AG10803 (cell line): ENCODE measurements at regions not wholly inside any gene's neighbourhood (a gene's known extent, or its start where the extent isn't known, plus 50 kb on each side); places are given as distances from the start of the nearest gene placed in this dataset.

ENCODE experiments used
- DNase-seq: peaks from one replicate; pipeline ENCODE4 v3.0.0; 2010; ENCODE audit warnings: low read depth
- H3K4me3 ChIP-seq: 2 replicates; pipeline ENCODE4 v1.5.1; 2011; ENCODE audit warnings: mild to moderate bottlenecking, low read length, control low read depth
- TF ChIP-seq, protein P1 (sequence below): conservative IDR thresholded peaks from 2 replicates; pipeline ENCODE4 v1.5.1; 2011; ENCODE audit warnings: mild to moderate bottlenecking, low read length, control low read depth, inconsistent platforms

GRCh38 chr4:11178433-11178832 lies 250.3 kb downstream of the HS3ST1 start:
- TF ChIP-seq, protein P1, sequence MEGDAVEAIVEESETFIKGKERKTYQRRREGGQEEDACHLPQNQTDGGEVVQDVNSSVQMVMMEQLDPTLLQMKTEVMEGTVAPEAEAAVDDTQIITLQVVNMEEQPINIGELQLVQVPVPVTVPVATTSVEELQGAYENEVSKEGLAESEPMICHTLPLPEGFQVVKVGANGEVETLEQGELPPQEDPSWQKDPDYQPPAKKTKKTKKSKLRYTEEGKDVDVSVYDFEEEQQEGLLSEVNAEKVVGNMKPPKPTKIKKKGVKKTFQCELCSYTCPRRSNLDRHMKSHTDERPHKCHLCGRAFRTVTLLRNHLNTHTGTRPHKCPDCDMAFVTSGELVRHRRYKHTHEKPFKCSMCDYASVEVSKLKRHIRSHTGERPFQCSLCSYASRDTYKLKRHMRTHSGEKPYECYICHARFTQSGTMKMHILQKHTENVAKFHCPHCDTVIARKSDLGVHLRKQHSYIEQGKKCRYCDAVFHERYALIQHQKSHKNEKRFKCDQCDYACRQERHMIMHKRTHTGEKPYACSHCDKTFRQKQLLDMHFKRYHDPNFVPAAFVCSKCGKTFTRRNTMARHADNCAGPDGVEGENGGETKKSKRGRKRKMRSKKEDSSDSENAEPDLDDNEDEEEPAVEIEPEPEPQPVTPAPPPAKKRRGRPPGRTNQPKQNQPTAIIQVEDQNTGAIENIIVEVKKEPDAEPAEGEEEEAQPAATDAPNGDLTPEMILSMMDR = no peak
- DNase-seq = no peak
- no peak overlapping the region for H3K4me3 ChIP-seq

GRCh38 chr4:11175374-11175773 lies 253.3 kb downstream of the HS3ST1 start:
- DNase-seq = no peak
- TF ChIP-seq, protein P1 = no peak
- H3K4me3 ChIP-seq = no peak overlapping the region

GRCh38 chr4:11166606-11167005 lies 262.1 kb downstream of the HS3ST1 start:
- DNase-seq = no peak
- TF ChIP-seq, protein P1 = no peak
- no peak overlapping the region for H3K4me3 ChIP-seq

- H3K4me3 ChIP-seq = no peak overlapping the region
- no peak for DNase-seq
- TF ChIP-seq, protein P1 = no peak
Observed at GRCh38 chr4:11166034-11166433, 262.7 kb downstream of the HS3ST1 start.

DNA sequence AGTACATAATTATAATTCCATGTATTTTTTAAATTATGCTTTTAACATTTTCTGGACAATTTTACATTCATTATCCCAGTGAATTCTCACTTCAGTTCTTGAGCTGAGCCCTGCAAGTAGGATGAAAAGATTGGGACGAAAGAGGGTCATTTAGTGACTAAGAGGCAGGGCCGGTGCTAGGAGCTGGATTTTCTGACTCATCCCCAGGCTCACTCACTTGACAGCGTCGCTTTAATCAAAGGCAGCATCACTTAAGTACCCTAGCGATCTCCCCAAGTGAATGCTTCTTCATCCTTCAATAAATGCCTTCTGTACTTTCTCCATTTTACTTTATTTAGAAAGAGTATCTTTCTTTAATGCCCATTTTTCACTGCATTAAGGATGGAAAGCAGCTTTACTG lies 263.6 kb downstream of the HS3ST1 start:
- TF ChIP-seq, protein P1 = no peak
- DNase-seq = no peak
- no peak overlapping the region for H3K4me3 ChIP-seq

DNA sequence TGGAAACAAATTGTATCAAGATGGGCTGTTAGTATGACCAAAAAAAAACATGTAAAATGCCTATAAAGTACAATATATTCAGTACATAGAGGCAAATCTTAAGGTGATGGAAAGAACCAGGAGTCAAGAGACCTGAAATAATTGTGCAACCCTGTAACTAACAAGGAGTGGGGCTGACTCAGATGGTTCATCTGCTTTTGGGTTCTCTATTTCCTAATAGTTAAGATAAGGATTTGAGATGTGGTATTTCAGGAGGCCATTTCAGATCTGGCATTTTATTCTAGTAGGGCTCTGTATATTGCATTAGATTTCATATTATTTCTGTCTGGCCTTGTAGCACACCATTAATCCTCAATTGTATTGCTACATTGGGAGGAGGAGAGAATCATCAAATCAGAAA lies 268.4 kb downstream of the HS3ST1 start:
- no peak for DNase-seq
- no peak overlapping the region for H3K4me3 ChIP-seq
- TF ChIP-seq, protein P1 = no peak

- TF ChIP-seq, protein P1 = no peak
- H3K4me3 ChIP-seq = no peak overlapping the region
- DNase-seq = no peak
Observed at GRCh38 chr4:11158971-11159370, 269.7 kb downstream of the HS3ST1 start.
